GM18520 (cell line): ENCODE measurements at regions not wholly inside any gene's neighbourhood (a gene's known extent, or its start where the extent isn't known, plus 50 kb on each side); places are given as distances from the start of the nearest gene placed in this dataset.
A peak's percentile ranks its signal among the peaks of the same experiment; 100 is the strongest.
"Not testable (repeated sequence)": the region's sequence is repeated elsewhere in the genome, so short reads cannot be mapped to it uniquely, and the experiment has no call there.

Source experiments
- ATAC-seq: cut with Tn5 transposase; IDR thresholded peaks from one replicate; pipeline ENCODE4 v1.9.1; 2021; ENCODE audit not compliant: unreplicated experiment

- ATAC-seq, result not testable (repeated sequence)
Observed at GRCh38 chr7:130957722-130958435, 223.9 kb upstream of the KLF14 start.

DNA sequence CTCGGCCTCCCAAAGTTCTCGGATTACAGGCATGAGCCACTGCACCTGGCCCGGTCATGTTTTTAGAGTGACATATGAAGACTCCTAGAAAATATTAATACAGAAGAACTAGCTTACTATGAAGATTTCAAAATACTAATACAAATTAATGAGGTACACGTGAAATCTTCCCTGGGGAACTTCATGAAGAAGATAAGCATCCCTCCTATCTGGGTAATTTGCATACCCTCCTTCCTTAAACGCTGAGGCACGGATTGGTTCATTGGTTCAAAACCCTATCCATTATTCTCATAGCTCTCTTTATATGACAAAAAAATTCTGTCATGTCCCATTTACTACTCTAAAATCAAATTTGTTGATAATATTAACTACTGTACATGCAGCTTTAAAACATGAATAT lies 224.8 kb upstream of the KLF14 start:
- no peak for ATAC-seq

GRCh38 chr7:130959743-130960207 lies 225.8 kb upstream of the KLF14 start:
- ATAC-seq, result no peak

GRCh38 chr7:130960208-130960988 lies 226.4 kb upstream of the KLF14 start:
- ATAC-seq, result no peak

DNA sequence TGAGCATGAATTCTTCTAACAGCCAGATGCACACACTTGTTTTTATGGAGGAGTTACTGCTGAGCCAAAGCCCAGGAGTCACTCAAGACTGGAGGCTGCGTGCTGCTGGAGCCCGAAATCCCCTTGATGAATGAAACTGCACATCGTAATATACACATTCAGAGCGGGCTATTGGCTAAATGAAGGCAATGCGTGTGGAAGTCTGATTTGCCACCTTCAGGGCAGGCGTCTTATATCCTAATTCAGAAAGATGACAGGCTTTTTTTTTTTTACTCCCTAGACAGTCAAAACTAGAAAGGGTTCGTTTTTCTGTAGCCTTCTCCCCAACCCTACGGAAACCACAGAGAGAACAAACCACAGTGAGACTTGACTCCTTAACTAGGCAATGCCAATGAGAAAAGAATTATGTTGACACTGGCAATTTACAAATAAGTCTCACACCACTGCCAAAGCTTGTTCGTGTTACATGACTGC lies 227.2 kb upstream of the KLF14 start:
- peak; percentile 70 for ATAC-seq

DNA sequence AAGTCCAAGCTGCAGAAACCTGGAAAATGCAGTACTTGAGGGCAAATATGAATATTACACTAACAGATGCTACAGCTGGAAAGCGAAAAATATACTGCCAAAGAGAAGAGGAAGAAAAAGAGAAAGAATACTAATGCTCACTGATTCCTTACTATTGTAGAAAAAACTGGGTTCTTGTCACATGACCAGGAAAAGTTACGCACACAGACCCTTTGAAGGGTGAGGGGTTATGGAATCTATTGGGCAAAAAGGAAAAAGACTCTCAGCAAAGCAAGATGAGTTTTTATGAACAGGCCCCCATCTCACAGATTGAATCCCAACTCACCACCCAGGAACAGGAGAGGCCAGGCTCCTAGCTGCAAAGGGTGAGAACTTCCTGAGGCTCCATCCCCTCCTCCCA lies 228.1 kb upstream of the KLF14 start:
- ATAC-seq, result no peak

- ATAC-seq, result no peak
Observed at GRCh38 chr7:130963339-130963738, 229.3 kb upstream of the KLF14 start.

- no peak for ATAC-seq
Observed at GRCh38 chr7:130965515-130965914, 231.5 kb upstream of the KLF14 start.

DNA sequence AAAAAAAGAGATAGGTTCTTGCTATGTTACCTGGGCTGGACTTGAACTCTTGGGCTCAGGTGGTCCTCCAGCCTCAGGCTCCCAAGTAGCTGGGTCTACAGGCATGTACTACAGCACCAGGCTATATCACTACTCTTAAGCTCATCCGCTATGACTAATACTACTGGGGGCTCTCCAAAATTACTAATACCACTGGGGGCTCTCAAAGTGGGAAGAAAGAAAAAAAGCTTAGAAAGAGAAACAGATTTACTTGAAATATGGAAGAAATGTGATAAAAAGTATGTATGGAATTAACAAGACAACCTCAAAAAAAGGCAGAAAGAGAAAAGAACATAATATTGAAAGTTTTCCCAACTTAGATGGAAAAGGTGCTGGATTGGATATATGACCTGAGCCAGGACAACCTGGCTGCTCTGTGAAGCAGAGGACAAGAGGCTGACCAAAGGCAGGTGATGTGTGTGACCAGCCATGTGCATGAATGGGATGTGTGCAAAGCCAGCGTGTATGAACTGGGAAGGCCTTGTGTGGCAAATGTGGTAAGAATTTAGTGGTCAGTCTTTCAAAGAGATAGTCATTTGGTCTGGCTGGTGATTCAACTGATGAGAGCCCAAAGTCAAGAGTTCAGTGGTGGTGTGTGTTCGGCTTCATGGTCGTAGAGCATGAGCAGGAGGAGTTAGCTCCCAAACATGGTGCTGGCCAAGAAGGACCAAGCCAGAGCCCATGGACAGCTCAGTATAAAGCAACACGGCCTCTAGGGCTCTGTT lies 232.4 kb upstream of the KLF14 start:
- ATAC-seq, result no peak

DNA sequence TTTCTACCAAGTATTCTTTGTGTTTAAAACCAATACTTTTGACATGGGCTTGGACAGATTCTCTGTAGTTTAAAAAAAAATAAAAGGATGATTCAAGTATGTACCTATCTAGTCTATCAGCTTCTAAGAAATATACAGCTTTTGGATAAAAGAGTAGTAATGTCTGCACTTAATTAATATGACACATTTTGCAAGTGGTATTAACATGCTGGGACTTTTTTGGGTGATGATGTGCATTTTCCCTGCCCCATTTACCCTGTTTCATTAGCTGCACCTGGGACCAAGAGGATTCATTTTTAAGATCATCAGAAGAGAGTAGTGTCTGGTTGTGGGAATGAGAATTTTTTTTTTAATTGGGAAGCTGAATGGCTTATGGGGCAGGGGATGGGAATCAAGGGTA lies 236.2 kb upstream of the KLF14 start:
- ATAC-seq, result no peak

- no peak for ATAC-seq
Observed at GRCh38 chr7:130970696-130971095, 236.7 kb upstream of the KLF14 start.

DNA sequence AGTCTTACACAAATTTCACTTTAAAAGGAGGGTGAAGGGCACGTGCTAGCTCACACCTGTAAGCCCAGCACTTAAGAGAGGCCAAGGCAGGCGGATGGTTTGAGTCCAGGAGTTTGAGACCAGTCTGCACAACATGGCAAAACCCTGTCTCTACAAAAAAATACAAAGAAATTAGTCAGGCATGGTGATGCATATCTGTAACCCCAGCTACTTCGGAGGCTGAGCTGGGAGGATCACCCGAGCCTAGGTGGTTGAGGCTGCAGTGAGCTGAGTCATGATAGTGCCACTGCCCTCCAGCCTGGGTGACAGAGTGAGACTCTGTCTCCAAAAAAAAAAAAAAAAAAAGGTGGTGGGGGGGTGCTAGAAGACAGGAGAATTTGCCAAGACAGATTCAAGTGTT lies 237.3 kb upstream of the KLF14 start:
- no peak for ATAC-seq

DNA sequence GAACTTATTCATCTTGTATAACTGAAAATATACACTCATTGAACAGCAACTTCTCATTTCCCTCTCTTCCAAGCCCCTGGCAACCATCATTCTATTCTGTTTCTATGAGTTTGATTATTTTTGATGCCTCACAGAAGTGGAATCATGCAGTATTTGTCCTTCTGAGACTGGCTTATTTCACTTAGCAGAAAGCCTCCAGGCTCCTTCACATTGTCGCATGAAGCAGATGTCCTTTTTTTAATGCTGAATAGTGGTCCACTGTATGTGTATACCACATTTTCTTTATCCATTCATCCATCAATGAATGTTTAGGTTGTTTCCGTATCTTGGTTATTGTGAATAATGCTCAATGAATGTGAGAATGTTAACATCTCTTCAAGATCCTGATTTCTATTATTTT lies 238.2 kb upstream of the KLF14 start:
- no peak for ATAC-seq

- ATAC-seq, result no peak
Observed at GRCh38 chr7:130973637-130974036, 239.6 kb upstream of the KLF14 start.

DNA sequence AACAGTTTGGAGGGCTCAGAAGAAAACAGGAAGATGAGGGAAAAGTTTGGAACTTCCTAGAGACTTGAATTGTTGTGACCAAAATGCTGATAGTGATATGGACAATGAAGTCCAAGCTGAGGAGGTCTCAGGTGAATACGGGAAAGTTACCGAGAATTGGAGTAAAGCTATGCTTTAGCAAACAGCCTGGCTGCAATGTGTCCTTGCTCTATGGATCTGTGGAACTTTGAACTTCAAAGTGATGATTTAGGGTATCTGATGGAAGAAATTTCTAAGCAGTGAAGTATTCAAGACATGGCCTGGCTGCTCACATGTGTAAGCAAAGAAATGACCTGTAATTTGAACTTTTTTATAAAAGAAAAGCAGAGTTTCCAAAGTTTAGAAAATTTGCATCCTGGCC lies 240.2 kb upstream of the KLF14 start:
- no peak for ATAC-seq

DNA sequence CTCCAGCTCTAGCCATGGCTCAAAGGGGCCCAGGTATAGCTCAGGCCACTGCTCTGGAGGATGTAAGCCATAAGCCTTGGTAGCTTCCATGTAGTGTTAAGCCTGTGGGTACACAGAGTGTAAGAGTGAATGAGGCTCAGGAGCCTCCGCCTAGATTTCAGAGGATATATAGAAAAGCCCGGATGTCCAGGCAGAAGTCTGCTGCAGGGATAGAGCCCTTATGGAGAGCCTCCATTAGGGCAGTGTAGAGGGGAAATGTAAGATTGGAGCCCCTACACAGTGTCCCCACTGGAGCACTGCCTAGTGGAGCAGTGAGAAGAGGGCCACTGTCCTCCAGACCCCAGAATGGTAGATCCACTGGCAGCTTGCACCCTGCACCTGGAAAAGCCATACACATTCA lies 240.8 kb upstream of the KLF14 start:
- no peak for ATAC-seq

DNA sequence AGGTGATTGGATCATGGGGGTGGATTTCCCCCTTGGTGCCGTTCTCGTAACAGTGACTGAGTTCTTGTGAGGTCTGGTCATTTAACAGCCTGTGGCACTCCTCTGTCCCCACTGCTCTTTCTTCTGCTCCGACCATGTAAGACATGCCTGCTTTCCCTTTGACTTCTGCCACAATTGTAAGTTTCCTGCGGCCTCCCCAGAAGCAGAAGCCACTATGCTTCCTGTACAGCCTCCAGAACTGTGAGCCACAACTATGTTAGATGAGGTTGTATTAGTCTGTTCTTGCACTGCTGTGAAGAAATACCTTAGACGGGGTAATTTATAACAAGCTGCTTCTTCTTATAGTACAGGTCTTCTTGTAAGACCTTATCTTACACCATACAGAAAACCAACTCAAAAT lies 241.7 kb upstream of the KLF14 start:
- ATAC-seq, result no peak

DNA sequence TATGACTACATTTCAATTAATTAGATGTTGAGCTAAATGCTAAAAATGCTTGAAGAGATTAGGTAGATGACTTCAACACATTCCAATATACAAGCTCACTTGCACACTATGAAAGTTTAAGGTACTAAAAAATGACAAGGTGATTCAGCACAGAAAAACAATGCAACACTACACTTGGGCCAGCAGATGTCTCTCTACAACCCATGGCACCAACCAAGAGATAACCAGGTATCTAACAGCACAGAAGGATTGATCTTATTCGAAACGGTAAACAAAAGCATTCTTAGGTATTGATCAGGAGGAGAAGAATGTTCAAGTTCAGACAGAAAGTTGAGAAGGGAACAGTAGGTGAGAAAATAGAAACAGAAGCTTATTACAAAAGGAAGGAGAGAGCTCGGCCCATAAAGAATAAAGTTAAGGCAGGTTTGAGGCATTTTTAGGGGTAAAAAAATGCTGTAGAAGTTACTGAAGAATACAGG lies 248.2 kb upstream of the KLF14 start:
- no peak for ATAC-seq

- no peak for ATAC-seq
Observed at GRCh38 chr7:130982651-130983050, 248.6 kb upstream of the KLF14 start.

DNA sequence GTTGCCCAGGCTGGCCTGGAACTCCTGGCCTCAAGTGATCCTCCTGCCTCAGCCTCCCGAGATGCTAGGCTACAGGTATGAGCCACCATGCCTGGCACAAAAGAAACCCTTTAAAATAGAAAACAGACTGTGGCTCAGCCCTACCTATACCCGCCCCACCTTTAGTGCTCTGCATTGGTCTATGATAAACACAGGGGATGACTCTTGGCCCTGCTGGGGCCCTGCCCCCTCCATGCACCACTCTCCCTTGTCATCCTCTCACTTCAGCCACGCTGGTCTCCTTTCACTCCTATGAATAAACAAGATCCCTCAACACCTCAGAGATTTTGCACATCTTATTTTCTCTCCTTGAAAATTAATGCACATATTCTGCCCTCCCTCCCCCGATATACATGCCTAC lies 251.4 kb upstream of the KLF14 start:
- ATAC-seq, result no peak

DNA sequence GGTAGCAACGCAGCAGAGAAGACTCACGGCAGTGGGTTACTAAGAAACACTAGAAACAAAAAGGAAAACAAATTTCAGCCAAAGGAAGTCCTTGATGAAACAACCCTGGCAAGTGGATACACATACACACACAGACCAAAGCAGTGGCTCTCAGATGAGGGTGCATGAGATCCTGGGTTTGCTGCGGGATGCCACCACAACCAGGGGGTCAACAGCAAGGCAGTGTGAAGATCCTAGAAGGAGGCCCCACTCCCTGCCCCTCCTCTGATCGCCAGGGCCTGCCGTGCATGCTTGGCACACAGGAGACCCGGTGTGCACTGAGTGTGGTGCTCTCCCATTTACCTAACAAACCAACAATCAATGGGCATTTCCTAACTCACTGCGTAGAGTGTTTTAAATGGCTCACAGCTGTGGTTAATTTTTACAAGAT lies 252.3 kb upstream of the KLF14 start:
- no peak for ATAC-seq
